Suprapubic skin (tissue), 4 donors: ENCODE measurements at regions not wholly inside any gene's neighbourhood (a gene's known extent, or its start where the extent isn't known, plus 50 kb on each side); places are given as distances from the start of the nearest gene placed in this dataset.
A peak's percentile ranks its signal among the peaks of the same experiment; 100 is the strongest.

Experiments
- DNase-seq, 2 donors: peaks; one replicate each; pipeline ENCODE4 v3.0.0-alpha.2; 2019; ENCODE audit warnings: low spot score in 2 of 2
- H3K27ac ChIP-seq: fragments of 200-600 bp; sonication (generic); one replicate; pipeline ENCODE4 v1.5.1; 2019
- H3K27me3 ChIP-seq: fragments of 200-600 bp; sonication (generic); one replicate; pipeline ENCODE4 v1.5.1; 2019
- H3K36me3 ChIP-seq: fragments of 200-600 bp; sonication (generic); one replicate; pipeline ENCODE4 v1.5.1; 2019
- H3K4me1 ChIP-seq: fragments of 200-600 bp; sonication (generic); one replicate; pipeline ENCODE4 v1.5.1; 2019
- H3K4me3 ChIP-seq: fragments of 200-600 bp; sonication (generic); one replicate; pipeline ENCODE4 v1.5.1; 2019; ENCODE audit warnings: mild to moderate bottlenecking
- H3K9me3 ChIP-seq: fragments of 200-600 bp; sonication (generic); one replicate; pipeline ENCODE4 v1.5.1; 2019
- CTCF ChIP-seq, 2 donors: fragments of 200-600 bp in 1 of 2; fragments of 450-650 bp in 1 of 2; sonication (generic) in 1 of 2; IDR thresholded peaks; one replicate each; pipeline ENCODE4 v1.5.1; 2016 to 2019; ENCODE audit warnings: antibody characterized with exemption in 2 of 2, mild to moderate bottlenecking in 1 of 2, moderate library complexity in 1 of 2
- EP300 ChIP-seq: sonication (generic); formaldehyde crosslinking; IDR thresholded peaks from one replicate; pipeline ENCODE4 v1.6.1; 2017; ENCODE audit warnings: antibody characterized with exemption
- POLR2A ChIP-seq, 2 donors: fragments of 450-650 bp; IDR thresholded peaks; one replicate each; pipeline ENCODE4 v1.6.1; 2017; ENCODE audit warnings: antibody characterized with exemption in 2 of 2, mild to moderate bottlenecking in 2 of 2, moderate library complexity in 2 of 2
- POLR2AphosphoS5 ChIP-seq, 3 donors: sonication (generic); formaldehyde crosslinking; IDR thresholded peaks; one replicate each; pipeline ENCODE4 v1.6.1; 2017; ENCODE audit warnings: antibody characterized with exemption in 3 of 3
- WGBS: methylation state at CpG from one replicate; pipeline ENCODE4 v1.1.5; 2018; 5-methylcytosine and 5-hydroxymethylcytosine counted together

GRCh38 chr19:41521931-41522555 is 53.9 kb upstream of the CEACAM21 start:
- no peaks in the 10 kb centered on the region for H3K9me3 ChIP-seq
- peaks cover 14% of the 10 kb centered on the region for H3K4me1 ChIP-seq
- no peak for TF ChIP-seq POLR2AphosphoS5 (IDR thresholded peaks at IDR 0.05)
- TF ChIP-seq CTCF (IDR thresholded peaks at IDR 0.05): no peak
- no peak for TF ChIP-seq POLR2A (IDR thresholded peaks at IDR 0.05)
- no peak for TF ChIP-seq EP300
- H3K36me3 ChIP-seq: no peaks in the 10 kb centered on the region
- H3K4me3 ChIP-seq: peak overlapping the region; percentile 47
- peaks cover 91% of the 10 kb centered on the region for H3K27me3 ChIP-seq
- 5% methylated on average over 49 of the region's 58 CpGs for WGBS
- no peak for DNase-seq
- H3K27ac ChIP-seq: peak overlapping the region; percentile 72

- H3K4me3 ChIP-seq: no peak overlapping the region
- peaks cover 72% of the 10 kb centered on the region for H3K27me3 ChIP-seq
- WGBS: 66% methylated on average over 1 of the region's 1 CpG
- no peaks in the 10 kb centered on the region for H3K36me3 ChIP-seq
- no peak for TF ChIP-seq POLR2AphosphoS5 (IDR thresholded peaks at IDR 0.05)
- peaks cover 24% of the 10 kb centered on the region for H3K4me1 ChIP-seq
- DNase-seq: no peak
- H3K9me3 ChIP-seq: no peaks in the 10 kb centered on the region
- H3K27ac ChIP-seq: no peak overlapping the region
Observed at GRCh38 chr19:41525989-41526388, 50.0 kb upstream of the CEACAM21 start.
